Common myeloid progenitor, CD34-positive (primary cell): ENCODE measurements at regions not wholly inside any gene's neighbourhood (a gene's known extent, or its start where the extent isn't known, plus 50 kb on each side); places are given as distances from the start of the nearest gene placed in this dataset.

Experiments
- CTCF ChIA-PET: fragments of 350-600 bp; sonication (Branson Sonifier 250); formaldehyde crosslinking; loops from one replicate; lab custom pipeline; 2021; ENCODE audit warnings: antibody characterized with exemption; lab: Charles Lee
- POLR2A ChIA-PET: fragments of 350-600 bp; sonication (Branson Sonifier 250); formaldehyde crosslinking; loops from one replicate; lab custom pipeline; 2021; ENCODE audit warnings: antibody characterized with exemption; lab: Charles Lee
- DNase-seq, 3 donors: peaks; one replicate each; pipeline versions ENCODE4 v3.0.0 to v3.0.0-alpha.2; 2013
- H3K27ac ChIP-seq, 2 experiments: 1 replicate in 1 of 2; 2 replicates in 1 of 2; pipeline ENCODE4 v1.7.0; 2013; ENCODE audit warnings: inconsistent platforms in 2 of 2, low read length in 2 of 2, mild to moderate bottlenecking in 2 of 2, low read depth in 1 of 2, moderate library complexity in 1 of 2; ENCODE audit not compliant: severe bottlenecking in 2 of 2, insufficient read depth in 1 of 2, poor library complexity in 1 of 2
- H3K27me3 ChIP-seq, 5 experiments: replicated peaks in 2 of 5; 1 replicate in 3 of 5; 2 replicates in 2 of 5; pipeline versions ENCODE4 v1.6.1 to v1.7.0; 2013; ENCODE audit warnings: low read length in 4 of 5, mild to moderate bottlenecking in 2 of 5, moderate library complexity in 2 of 5, inconsistent platforms in 1 of 5; ENCODE audit not compliant: insufficient read depth in 5 of 5, control insufficient read depth in 4 of 5
- H3K36me3 ChIP-seq, 4 experiments: 1 replicate in 2 of 4; 2 replicates in 2 of 4; pipeline versions ENCODE4 v1.6.1 to v1.7.0; 2013; ENCODE audit warnings: low read length in 3 of 4, control low read depth in 1 of 4, mild to moderate bottlenecking in 1 of 4; ENCODE audit not compliant: control insufficient read depth in 4 of 4, insufficient read depth in 4 of 4
- H3K4me1 ChIP-seq, 4 experiments: 1 replicate in 3 of 4; 2 replicates in 1 of 4; pipeline versions ENCODE4 v1.6.1 to v1.7.1; 2013; ENCODE audit warnings: low read length in 3 of 4, mild to moderate bottlenecking in 3 of 4, control low read depth in 1 of 4, inconsistent platforms in 1 of 4, moderate library complexity in 1 of 4; ENCODE audit not compliant: control insufficient read depth in 4 of 4, insufficient read depth in 4 of 4; ENCODE audit errors: control extremely low read depth in 1 of 4
- H3K4me3 ChIP-seq, 7 experiments: 1 replicate in 4 of 7; 2 replicates in 3 of 7; pipeline versions ENCODE4 v1.5.1 to v1.7.0; 2013; ENCODE audit warnings: mild to moderate bottlenecking in 7 of 7, low read length in 6 of 7, moderate library complexity in 6 of 7, inconsistent platforms in 2 of 7, low read depth in 2 of 7, control low read depth in 1 of 7; ENCODE audit not compliant: insufficient read depth in 4 of 7, control insufficient read depth in 1 of 7; ENCODE audit errors: extremely low read depth in 1 of 7
- H3K9me3 ChIP-seq, 5 experiments: 1 replicate in 4 of 5; 2 replicates in 1 of 5; pipeline versions ENCODE4 v1.6.1 to v1.7.1; 2013; ENCODE audit warnings: low read length in 4 of 5, mild to moderate bottlenecking in 2 of 5, inconsistent platforms in 1 of 5, low read depth in 1 of 5, moderate library complexity in 1 of 5; ENCODE audit not compliant: control insufficient read depth in 4 of 5, insufficient read depth in 2 of 5; ENCODE audit errors: control extremely low read depth in 1 of 5
- WGBS: methylation state at CpG from one replicate; pipeline ENCODE4 v1.1.5; 2013; ENCODE audit not compliant: insufficient coverage; 5-methylcytosine and 5-hydroxymethylcytosine counted together

GRCh38 chr3:76438971-76439370 lies 600.9 kb upstream of the ROBO2 start:
- Histone ChIP-seq H3K36me3 (no peaks in the 10 kb centered on the region), H3K27ac (no peak overlapping the region), H3K27me3 (no peaks in the 10 kb centered on the region), H3K4me1 (no peaks in the 10 kb centered on the region), H3K9me3 (peaks cover 0 to 4% (median 0%) of the 10 kb centered on the region in 5 experiments), H3K4me3 (no peak overlapping the region)
- ChIA-PET POLR2A (no interaction called here), CTCF (no interaction called here)
- DNase-seq = no peak
- 88% methylated on average over 1 of the region's 2 CpGs for WGBS

GRCh38 chr3:76442374-76442915 lies 597.5 kb upstream of the ROBO2 start:
- 95% methylated on average over 7 of the region's 8 CpGs for WGBS
- H3K9me3 ChIP-seq = peaks cover 0 to 4% (median 0%) of the 10 kb centered on the region in 5 experiments
- POLR2A ChIA-PET = no interaction called here
- no peaks in the 10 kb centered on the region for H3K4me1 ChIP-seq
- H3K27me3 ChIP-seq = no peaks in the 10 kb centered on the region
- H3K27ac ChIP-seq = no peak overlapping the region
- DNase-seq = no peak
- no peak overlapping the region for H3K4me3 ChIP-seq
- no peaks in the 10 kb centered on the region for H3K36me3 ChIP-seq
- CTCF ChIA-PET = no interaction called here

GRCh38 chr3:76456322-76456721 lies 583.6 kb upstream of the ROBO2 start:
- no peaks in the 10 kb centered on the region for H3K4me1 ChIP-seq
- H3K27me3 ChIP-seq = no peaks in the 10 kb centered on the region
- 100% methylated on average over 1 of the region's 3 CpGs for WGBS
- H3K4me3 ChIP-seq = no peak overlapping the region
- DNase-seq = no peak
- H3K27ac ChIP-seq = no peak overlapping the region
- ChIA-PET CTCF (no interaction called here), POLR2A (no interaction called here)
- no peaks in the 10 kb centered on the region for H3K36me3 ChIP-seq
- H3K9me3 ChIP-seq = peaks cover 0 to 1% (median 0%) of the 10 kb centered on the region in 5 experiments

GRCh38 chr3:76463501-76463900 lies 576.4 kb upstream of the ROBO2 start:
- Histone ChIP-seq H3K4me1 (no peaks in the 10 kb centered on the region), H3K36me3 (no peaks in the 10 kb centered on the region), H3K27ac (no peak overlapping the region), H3K4me3 (no peak overlapping the region), H3K9me3 (peaks cover 0 to under 1% (median 0%) of the 10 kb centered on the region in 5 experiments), H3K27me3 (no peaks in the 10 kb centered on the region)
- ChIA-PET CTCF (no interaction called here), POLR2A (no interaction called here)
- WGBS = 100% methylated on average over 2 of the region's 4 CpGs
- no peak for DNase-seq

GRCh38 chr3:76470285-76470684 lies 569.6 kb upstream of the ROBO2 start:
- DNase-seq = no peak
- no peaks in the 10 kb centered on the region for H3K4me1 ChIP-seq
- CTCF ChIA-PET = no interaction called here

GRCh38 chr3:76474632-76475031 lies 565.3 kb upstream of the ROBO2 start:
- POLR2A ChIA-PET = no interaction called here
- no peak for DNase-seq
- CTCF ChIA-PET = no interaction called here
- Histone ChIP-seq H3K36me3 (no peaks in the 10 kb centered on the region), H3K9me3 (no peaks in the 10 kb centered on the region), H3K27ac (no peak overlapping the region), H3K4me1 (no peaks in the 10 kb centered on the region), H3K4me3 (no peak overlapping the region), H3K27me3 (no peaks in the 10 kb centered on the region)
- WGBS = 90% methylated on average over 9 of the region's 9 CpGs

More at GRCh38 chr3:76470285-76470684, 569.6 kb upstream of the ROBO2 start:
- Histone ChIP-seq H3K27me3 (no peaks in the 10 kb centered on the region), H3K27ac (no peak overlapping the region), H3K36me3 (no peaks in the 10 kb centered on the region), H3K9me3 (peaks cover 0 to 1% (median 0%) of the 10 kb centered on the region in 5 experiments), H3K4me3 (no peak overlapping the region)
- POLR2A ChIA-PET = no interaction called here
- no CpG with 5 or more reads among the region's 2 CpGs for WGBS

GRCh38 chr3:76479161-76479650 lies 560.7 kb upstream of the ROBO2 start:
- peaks cover 0 to 1% (median 0%) of the 10 kb centered on the region in 5 experiments for H3K9me3 ChIP-seq
- no CpG with 5 or more reads among the region's 1 CpG for WGBS
- no peaks in the 10 kb centered on the region for H3K4me1 ChIP-seq
- CTCF ChIA-PET = no interaction called here
- H3K36me3 ChIP-seq = no peaks in the 10 kb centered on the region
- no peaks in the 10 kb centered on the region for H3K27me3 ChIP-seq
- H3K4me3 ChIP-seq = no peak overlapping the region
- DNase-seq = no peak
- POLR2A ChIA-PET = no interaction called here
- H3K27ac ChIP-seq = no peak overlapping the region
